GM23338 (cell line): ENCODE measurements at regions not wholly inside any gene's neighbourhood (a gene's known extent, or its start where the extent isn't known, plus 50 kb on each side); places are given as distances from the start of the nearest gene placed in this dataset.

Source experiments
- ATAC-seq: fragments of 200-7000 bp; cut with Tn5 transposase; 3 replicates; pipeline ENCODE4 v1.9.1; 2020
- DNase-seq: peaks from one replicate; pipeline ENCODE4 v3.0.0-alpha.2; 2015; ENCODE audit warnings: low spot score
- H2AFZ ChIP-seq: fragments of 200-600 bp; sonication (generic); 2 replicates; pipeline ENCODE4 v1.8.0; 2016; ENCODE audit warnings: antibody characterized with exemption, mild to moderate bottlenecking, moderate library complexity
- H3F3A ChIP-seq: fragments of 200-600 bp; sonication (generic); replicated peaks from 2 replicates; pipeline ENCODE4 v1.8.0; 2017; ENCODE audit warnings: antibody characterized with exemption, mixed run types, low read depth
- H3K27ac ChIP-seq: fragments of 200-600 bp; sonication (generic); 2 replicates; pipeline ENCODE4 v1.6.1; 2016; ENCODE audit warnings: low read depth
- H3K27me3 ChIP-seq: fragments of 200-600 bp; sonication (generic); 2 replicates; pipeline ENCODE4 v1.8.0; 2016; ENCODE audit warnings: mild to moderate bottlenecking, mixed run types, moderate library complexity; ENCODE audit not compliant: insufficient read depth
- H3K36me3 ChIP-seq: fragments of 200-600 bp; sonication (generic); 2 replicates; pipeline ENCODE4 v1.8.0; 2016; ENCODE audit warnings: mild to moderate bottlenecking; ENCODE audit not compliant: insufficient read depth
- H3K4me1 ChIP-seq: fragments of 200-600 bp; sonication (generic); 2 replicates; pipeline ENCODE4 v1.8.0; 2016; ENCODE audit warnings: mild to moderate bottlenecking, moderate library complexity; ENCODE audit not compliant: insufficient read depth
- H3K4me2 ChIP-seq: fragments of 200-600 bp; sonication (generic); 2 replicates; pipeline ENCODE4 v1.7.1; 2017; ENCODE audit warnings: mixed run types
- H3K4me3 ChIP-seq: fragments of 200-600 bp; sonication (generic); 2 replicates; pipeline ENCODE4 v1.6.1; 2016; ENCODE audit warnings: mixed run types
- H3K79me2 ChIP-seq: fragments of 200-600 bp; sonication (generic); replicated peaks from 2 replicates; pipeline ENCODE4 v1.8.0; 2017; ENCODE audit warnings: mild to moderate bottlenecking; ENCODE audit not compliant: insufficient read depth
- H3K9me2 ChIP-seq: fragments of 200-600 bp; sonication (generic); 2 replicates; pipeline ENCODE4 v1.8.0; 2017; ENCODE audit not compliant: insufficient read depth
- H4K20me1 ChIP-seq: fragments of 200-600 bp; sonication (generic); replicated peaks from 2 replicates; pipeline ENCODE4 v1.8.0; 2017; ENCODE audit warnings: mild to moderate bottlenecking; ENCODE audit not compliant: insufficient read depth
- H3K27ac Mint-ChIP-seq: 2 replicates; pipeline ENCODE4 v1.8.0; 2020; ENCODE audit warnings: inconsistent platforms, mild to moderate bottlenecking, moderate library complexity, mixed read lengths
- H3K27me3 Mint-ChIP-seq: 3 replicates; pipeline ENCODE4 v1.8.0; 2022; ENCODE audit warnings: low read depth, mild to moderate bottlenecking, moderate library complexity, mixed read lengths, inconsistent platforms; ENCODE audit not compliant: insufficient read depth, poor library complexity
- H3K36me3 Mint-ChIP-seq: 3 replicates; pipeline ENCODE4 v1.8.0; 2021; ENCODE audit warnings: low read depth, mild to moderate bottlenecking, inconsistent platforms, moderate library complexity, mixed read lengths
- H3K4me1 Mint-ChIP-seq: 3 replicates; pipeline ENCODE4 v1.8.0; 2020; ENCODE audit warnings: mild to moderate bottlenecking, inconsistent platforms, mixed read lengths
- H3K4me3 Mint-ChIP-seq: 3 replicates; pipeline ENCODE4 v1.8.0; 2021; ENCODE audit warnings: moderate library complexity, mild to moderate bottlenecking, inconsistent platforms, mixed read lengths
- H3K9me3 Mint-ChIP-seq: 3 replicates; pipeline ENCODE4 v1.8.0; 2020; ENCODE audit warnings: moderate library complexity, mild to moderate bottlenecking, inconsistent platforms, mixed read lengths
- CREB1 ChIP-seq: fragments of 250-450 bp; sonication (Bioruptor Pico); IDR thresholded peaks from 2 replicates; pipeline ENCODE4 v1.5.0; 2020; ENCODE audit warnings: low read depth, mild to moderate bottlenecking, moderate library complexity
- EZH2 ChIP-seq: fragments of 200-600 bp; sonication (generic); IDR thresholded peaks from one replicate; pipeline ENCODE4 v1.8.0; 2017; ENCODE audit warnings: antibody characterized with exemption, mild to moderate bottlenecking, low read depth; ENCODE audit not compliant: unreplicated experiment
- EZH2phosphoT487 ChIP-seq: fragments of 200-600 bp; sonication (generic); IDR thresholded peaks from one replicate; pipeline ENCODE4 v1.8.1; 2018; ENCODE audit warnings: antibody characterized with exemption; ENCODE audit not compliant: unreplicated experiment
- JUNB ChIP-seq: IDR thresholded peaks from one replicate; pipeline ENCODE4 v1.6.1; 2016; ENCODE audit warnings: antibody characterized with exemption; ENCODE audit not compliant: unreplicated experiment
- POLR2AphosphoS5 ChIP-seq: IDR thresholded peaks from 2 replicates; pipeline ENCODE4 v1.6.1; 2016; ENCODE audit warnings: antibody characterized with exemption, low read depth
- STAT1 ChIP-seq: IDR thresholded peaks from one replicate; pipeline ENCODE4 v1.6.1; 2016; ENCODE audit warnings: antibody characterized with exemption; ENCODE audit not compliant: unreplicated experiment
- ZNF114 ChIP-seq: fragments of 250-450 bp; sonication (Bioruptor Pico); IDR thresholded peaks from 2 replicates; pipeline ENCODE4 v1.5.0; 2020; ENCODE audit warnings: mild to moderate bottlenecking, moderate library complexity
- ZNF331 ChIP-seq: fragments of 250-450 bp; sonication (Bioruptor Pico); IDR thresholded peaks from 2 replicates; pipeline ENCODE4 v1.5.0; 2020; ENCODE audit warnings: low read depth, mild to moderate bottlenecking, moderate library complexity
- TF ChIP-seq, protein P1 (sequence below): IDR thresholded peaks from 2 replicates; pipeline ENCODE4 v1.6.1; 2016; ENCODE audit warnings: antibody characterized with exemption
- TF ChIP-seq, protein P2 (sequence below), 2 experiments: fragments of 200-600 bp in 1 of 2; sonication (generic) in 1 of 2; conservative IDR thresholded peaks; 2 replicates each; pipeline versions ENCODE4 v1.5.1 to v1.6.1; 2016 to 2017; ENCODE audit warnings: antibody characterized with exemption in 2 of 2, low read depth in 2 of 2, mild to moderate bottlenecking in 2 of 2, moderate library complexity in 1 of 2
- TF ChIP-seq, protein P3 (sequence below): IDR thresholded peaks from one replicate; pipeline ENCODE4 v1.6.1; 2018; ENCODE audit warnings: antibody characterized with exemption; ENCODE audit not compliant: unreplicated experiment

DNA sequence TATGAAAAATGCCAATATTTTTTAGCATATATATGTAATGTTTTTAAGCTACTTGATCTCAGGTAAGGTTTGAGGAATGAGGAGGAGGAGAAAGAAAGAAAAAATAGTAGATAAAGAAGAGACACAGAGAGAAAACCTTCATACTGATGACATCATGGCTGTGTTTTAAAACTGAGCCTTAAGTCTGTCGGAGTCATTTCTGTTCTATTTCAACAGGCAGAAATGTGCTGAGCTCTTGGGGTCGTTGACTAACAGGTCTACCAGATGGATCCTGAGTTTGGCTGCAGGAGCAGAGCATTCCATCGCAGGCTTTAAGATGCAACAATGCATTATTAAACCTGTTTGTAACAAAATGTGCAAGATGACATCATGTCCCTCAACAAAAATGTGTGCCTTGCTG is 356.0 kb downstream of the TGFB2 start:
- Mint-ChIP-seq H3K27me3 (no peaks in the 10 kb centered on the region), H3K27ac (no peak overlapping the region), H3K4me1 (no peaks in the 10 kb centered on the region), H3K9me3 (no peaks in the 10 kb centered on the region), H3K36me3 (no peaks in the 10 kb centered on the region), H3K4me3 (no peak overlapping the region)
- Histone ChIP-seq H3K27me3 (no peaks in the 10 kb centered on the region), H3K4me2 (no peak overlapping the region), H3K4me1 (no peaks in the 10 kb centered on the region), H2AFZ (no peak overlapping the region), H3K79me2 (no peaks in the 10 kb centered on the region), H3K9me2 (no peaks in the 10 kb centered on the region; the same call in 1 of the 2 replicates), H3K36me3 (no peaks in the 10 kb centered on the region), H3F3A (no peaks in the 10 kb centered on the region), H3K27ac (no peak overlapping the region), H3K4me3 (no peak overlapping the region), H4K20me1 (no peaks in the 10 kb centered on the region)
- ATAC-seq, result no peak
- TF ChIP-seq EZH2, result no peak
- TF ChIP-seq, protein P1, sequence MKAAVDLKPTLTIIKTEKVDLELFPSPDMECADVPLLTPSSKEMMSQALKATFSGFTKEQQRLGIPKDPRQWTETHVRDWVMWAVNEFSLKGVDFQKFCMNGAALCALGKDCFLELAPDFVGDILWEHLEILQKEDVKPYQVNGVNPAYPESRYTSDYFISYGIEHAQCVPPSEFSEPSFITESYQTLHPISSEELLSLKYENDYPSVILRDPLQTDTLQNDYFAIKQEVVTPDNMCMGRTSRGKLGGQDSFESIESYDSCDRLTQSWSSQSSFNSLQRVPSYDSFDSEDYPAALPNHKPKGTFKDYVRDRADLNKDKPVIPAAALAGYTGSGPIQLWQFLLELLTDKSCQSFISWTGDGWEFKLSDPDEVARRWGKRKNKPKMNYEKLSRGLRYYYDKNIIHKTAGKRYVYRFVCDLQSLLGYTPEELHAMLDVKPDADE, result no peak
- no peak for TF ChIP-seq ZNF331 (CRISPR knock-in tag)
- TF ChIP-seq ZNF114, result no peak
- no peak for DNase-seq

DNA sequence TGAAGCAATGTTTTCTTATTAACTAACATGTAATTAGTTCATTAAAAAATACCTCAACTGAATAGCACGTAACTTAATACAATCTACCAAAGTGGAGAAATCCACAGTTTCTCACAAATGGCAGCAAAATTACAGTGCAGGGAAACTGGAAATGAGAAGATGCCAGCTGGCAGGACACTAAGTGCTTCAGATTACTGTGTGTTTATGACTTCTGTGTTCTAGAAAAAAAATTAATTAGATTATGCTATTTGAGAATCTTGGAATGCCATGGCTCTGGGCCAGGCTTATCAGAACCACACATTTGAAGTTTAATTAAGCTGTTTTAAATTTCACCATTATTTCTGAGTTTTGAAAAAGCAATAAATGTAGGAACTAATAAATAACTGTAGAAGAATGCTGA is 357.6 kb downstream of the TGFB2 start:
- Histone ChIP-seq H3K27me3 (no peaks in the 10 kb centered on the region), H3K4me2 (no peak overlapping the region), H3K9me2 (no peaks in the 10 kb centered on the region; the same call in 1 of the 2 replicates), H3K4me3 (no peak overlapping the region), H3K27ac (no peak overlapping the region), H3F3A (no peaks in the 10 kb centered on the region), H3K36me3 (no peaks in the 10 kb centered on the region), H4K20me1 (no peaks in the 10 kb centered on the region), H3K79me2 (no peaks in the 10 kb centered on the region), H2AFZ (no peak overlapping the region), H3K4me1 (no peaks in the 10 kb centered on the region)
- no peaks in the 10 kb centered on the region for H3K36me3 Mint-ChIP-seq
- no peak for ATAC-seq
- no peak overlapping the region for H3K4me3 Mint-ChIP-seq
- H3K27ac Mint-ChIP-seq, result no peak overlapping the region
- no peaks in the 10 kb centered on the region for H3K4me1 Mint-ChIP-seq
- no peaks in the 10 kb centered on the region for H3K9me3 Mint-ChIP-seq
- H3K27me3 Mint-ChIP-seq, result no peaks in the 10 kb centered on the region
- TF ChIP-seq EZH2, result no peak
- no peak for TF ChIP-seq ZNF331 (CRISPR knock-in tag)
- no peak for DNase-seq

DNA sequence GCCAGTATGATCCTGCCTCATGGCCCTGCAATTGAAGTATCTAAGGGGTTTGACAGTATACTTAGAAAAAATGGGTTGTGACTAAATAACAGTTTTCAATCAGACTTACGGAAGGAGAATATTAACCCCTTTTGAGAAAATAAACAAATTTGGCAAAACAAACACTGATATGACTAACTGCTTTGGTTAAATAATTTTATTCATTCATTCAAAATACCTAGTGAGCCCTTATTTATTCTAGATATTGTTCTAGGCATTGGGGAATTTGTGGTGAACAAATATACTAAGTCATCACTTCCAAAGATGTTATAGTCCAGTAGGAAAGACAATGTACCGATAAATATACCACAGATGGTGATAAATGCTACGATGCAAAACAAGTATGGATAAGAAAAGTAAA is 358.7 kb downstream of the TGFB2 start:
- ATAC-seq (no peak), DNase-seq (no peak)
- Histone ChIP-seq H3K27ac (no peak overlapping the region), H2AFZ (no peak overlapping the region), H3K4me3 (no peak overlapping the region), H3K9me2 (no peaks in the 10 kb centered on the region; the same call in 1 of the 2 replicates), H3K36me3 (no peaks in the 10 kb centered on the region), H4K20me1 (no peaks in the 10 kb centered on the region), H3K4me1 (no peaks in the 10 kb centered on the region), H3K4me2 (no peak overlapping the region), H3F3A (no peaks in the 10 kb centered on the region), H3K27me3 (no peaks in the 10 kb centered on the region), H3K79me2 (no peaks in the 10 kb centered on the region)
- no peaks in the 10 kb centered on the region for H3K36me3 Mint-ChIP-seq
- H3K4me3 Mint-ChIP-seq, result no peak overlapping the region
- no peaks in the 10 kb centered on the region for H3K27me3 Mint-ChIP-seq
- no peaks in the 10 kb centered on the region for H3K4me1 Mint-ChIP-seq
- no peaks in the 10 kb centered on the region for H3K9me3 Mint-ChIP-seq
- TF ChIP-seq POLR2AphosphoS5 (no peak), STAT1 (no peak), EZH2phosphoT487 (no peak), CREB1 (CRISPR knock-in tag) (no peak), JUNB (no peak), ZNF331 (CRISPR knock-in tag) (no peak), ZNF114 (no peak)
- TF ChIP-seq, protein P2, sequence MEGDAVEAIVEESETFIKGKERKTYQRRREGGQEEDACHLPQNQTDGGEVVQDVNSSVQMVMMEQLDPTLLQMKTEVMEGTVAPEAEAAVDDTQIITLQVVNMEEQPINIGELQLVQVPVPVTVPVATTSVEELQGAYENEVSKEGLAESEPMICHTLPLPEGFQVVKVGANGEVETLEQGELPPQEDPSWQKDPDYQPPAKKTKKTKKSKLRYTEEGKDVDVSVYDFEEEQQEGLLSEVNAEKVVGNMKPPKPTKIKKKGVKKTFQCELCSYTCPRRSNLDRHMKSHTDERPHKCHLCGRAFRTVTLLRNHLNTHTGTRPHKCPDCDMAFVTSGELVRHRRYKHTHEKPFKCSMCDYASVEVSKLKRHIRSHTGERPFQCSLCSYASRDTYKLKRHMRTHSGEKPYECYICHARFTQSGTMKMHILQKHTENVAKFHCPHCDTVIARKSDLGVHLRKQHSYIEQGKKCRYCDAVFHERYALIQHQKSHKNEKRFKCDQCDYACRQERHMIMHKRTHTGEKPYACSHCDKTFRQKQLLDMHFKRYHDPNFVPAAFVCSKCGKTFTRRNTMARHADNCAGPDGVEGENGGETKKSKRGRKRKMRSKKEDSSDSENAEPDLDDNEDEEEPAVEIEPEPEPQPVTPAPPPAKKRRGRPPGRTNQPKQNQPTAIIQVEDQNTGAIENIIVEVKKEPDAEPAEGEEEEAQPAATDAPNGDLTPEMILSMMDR (conservative IDR thresholded peaks at IDR 0.05; ENCODE audit: low read depth in 2 of 2), result no peak
- TF ChIP-seq, protein P1, result no peak
- TF ChIP-seq, protein P3, sequence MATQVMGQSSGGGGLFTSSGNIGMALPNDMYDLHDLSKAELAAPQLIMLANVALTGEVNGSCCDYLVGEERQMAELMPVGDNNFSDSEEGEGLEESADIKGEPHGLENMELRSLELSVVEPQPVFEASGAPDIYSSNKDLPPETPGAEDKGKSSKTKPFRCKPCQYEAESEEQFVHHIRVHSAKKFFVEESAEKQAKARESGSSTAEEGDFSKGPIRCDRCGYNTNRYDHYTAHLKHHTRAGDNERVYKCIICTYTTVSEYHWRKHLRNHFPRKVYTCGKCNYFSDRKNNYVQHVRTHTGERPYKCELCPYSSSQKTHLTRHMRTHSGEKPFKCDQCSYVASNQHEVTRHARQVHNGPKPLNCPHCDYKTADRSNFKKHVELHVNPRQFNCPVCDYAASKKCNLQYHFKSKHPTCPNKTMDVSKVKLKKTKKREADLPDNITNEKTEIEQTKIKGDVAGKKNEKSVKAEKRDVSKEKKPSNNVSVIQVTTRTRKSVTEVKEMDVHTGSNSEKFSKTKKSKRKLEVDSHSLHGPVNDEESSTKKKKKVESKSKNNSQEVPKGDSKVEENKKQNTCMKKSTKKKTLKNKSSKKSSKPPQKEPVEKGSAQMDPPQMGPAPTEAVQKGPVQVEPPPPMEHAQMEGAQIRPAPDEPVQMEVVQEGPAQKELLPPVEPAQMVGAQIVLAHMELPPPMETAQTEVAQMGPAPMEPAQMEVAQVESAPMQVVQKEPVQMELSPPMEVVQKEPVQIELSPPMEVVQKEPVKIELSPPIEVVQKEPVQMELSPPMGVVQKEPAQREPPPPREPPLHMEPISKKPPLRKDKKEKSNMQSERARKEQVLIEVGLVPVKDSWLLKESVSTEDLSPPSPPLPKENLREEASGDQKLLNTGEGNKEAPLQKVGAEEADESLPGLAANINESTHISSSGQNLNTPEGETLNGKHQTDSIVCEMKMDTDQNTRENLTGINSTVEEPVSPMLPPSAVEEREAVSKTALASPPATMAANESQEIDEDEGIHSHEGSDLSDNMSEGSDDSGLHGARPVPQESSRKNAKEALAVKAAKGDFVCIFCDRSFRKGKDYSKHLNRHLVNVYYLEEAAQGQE, result no peak
- no peak overlapping the region for H3K27ac Mint-ChIP-seq
